ENCODE measurements at regions not wholly inside any gene's neighbourhood (a gene's known extent, or its start where the extent isn't known, plus 50 kb on each side); places are given as distances from the start of the nearest gene placed in this dataset.

GRCh38 chr11:134864233-134864967 lies 452.4 kb upstream of the B3GAT1 start:
- Histone ChIP-seq H3K4me1 (ENCODE audit: insufficient read depth, low read length) (no peaks in the 10 kb centered on the region), H3K79me2 (ENCODE audit: insufficient read depth, low read length) (no peaks in the 10 kb centered on the region), H3K18ac (ENCODE audit: insufficient read length, low read depth, low read length) (no peak overlapping the region), H4K91ac (ENCODE audit: insufficient read length, low read depth, low read length) (no peak overlapping the region), H3K56ac (ENCODE audit: insufficient read length, low read depth, low read length) (no peak overlapping the region), H2BK15ac (ENCODE audit: low read depth, low read length) (no peak overlapping the region), H4K20me1 (ENCODE audit: control insufficient read depth, insufficient read depth, insufficient read length) (no peaks in the 10 kb centered on the region), H4K5ac (ENCODE audit: insufficient read length, low read depth, low read length) (no peak overlapping the region), H3K9me3 (ENCODE audit: control insufficient read depth, low read depth, low read length) (no peaks in the 10 kb centered on the region), H3K27ac (ENCODE audit: insufficient read length, low read depth, low read length) (no peak overlapping the region), H4K8ac (replicated peaks; ENCODE audit: insufficient read length, low read depth, low read length) (no peak overlapping the region), H3K14ac (ENCODE audit: insufficient read depth, low read length) (no peak overlapping the region), H3K23me2 (ENCODE audit: insufficient read length, low read depth, low read length, poor library complexity, severe bottlenecking) (no peaks in the 10 kb centered on the region), H2BK5ac (ENCODE audit: insufficient read length, low read length) (no peak overlapping the region), H3K9ac (ENCODE audit: extremely low read depth, insufficient read length, low read length) (no peak overlapping the region), H3K79me1 (ENCODE audit: insufficient read depth, low read depth, low read length, poor library complexity, severe bottlenecking) (no peaks in the 10 kb centered on the region), H2AK5ac (ENCODE audit: insufficient read length, low read length) (no peak overlapping the region), H2BK20ac (ENCODE audit: low read depth, low read length, poor library complexity, severe bottlenecking) (no peak overlapping the region), H3K4ac (ENCODE audit: low read depth, low read length) (no peak overlapping the region), H2AFZ (ENCODE audit: low read length) (no peak overlapping the region), H3K27me3 (ENCODE audit: insufficient read depth, low read length) (no peaks in the 10 kb centered on the region), H3T11ph (ENCODE audit: low read length) (no peak overlapping the region), H3K23ac (ENCODE audit: insufficient read length, low read depth, low read length) (no peak overlapping the region), H2BK12ac (ENCODE audit: insufficient read length, low read depth, low read length) (no peak overlapping the region), H3K4me2 (ENCODE audit: insufficient read depth, insufficient read length, low read length) (no peak overlapping the region), H2BK120ac (ENCODE audit: low read depth, low read length, poor library complexity, severe bottlenecking) (no peak overlapping the region)
- no peak for DNase-seq
- no peak overlapping the region for H3K4me3 Mint-ChIP-seq
- H3K36me3 Mint-ChIP-seq (ENCODE audit: insufficient read depth in 1 of 3, low read depth in 3 of 3), result no peaks in the 10 kb centered on the region
- H3K9me3 Mint-ChIP-seq, result peaks cover 0 to 2% of the 10 kb centered on the region in 2 experiments; a peak in 4 of 5 replicates
- TF ChIP-seq CTCF (conservative IDR thresholded peaks at IDR 0.05), result no peak
- H3K4me1 Mint-ChIP-seq, result peaks cover 11 to 16% of the 10 kb centered on the region in 2 experiments
- WGBS (ENCODE audit: extremely low coverage, insufficient read length, low lambda C conversion rate), result no CpG with 5 or more reads among the region's 23 CpGs
- peaks cover 8% of the 10 kb centered on the region for H3K27me3 Mint-ChIP-seq (ENCODE audit: low read depth)
- peak overlapping the region in 1 of 3 experiments; percentile 67; a peak in 1 of 7 replicates for H3K27ac Mint-ChIP-seq
